ENCODE measurements at regions not wholly inside any gene's neighbourhood (a gene's known extent, or its start where the extent isn't known, plus 50 kb on each side); places are given as distances from the start of the nearest gene placed in this dataset.
"Not testable (repeated sequence)": the region's sequence is repeated elsewhere in the genome, so short reads cannot be mapped to it uniquely, and the experiment has no call there.

DNA sequence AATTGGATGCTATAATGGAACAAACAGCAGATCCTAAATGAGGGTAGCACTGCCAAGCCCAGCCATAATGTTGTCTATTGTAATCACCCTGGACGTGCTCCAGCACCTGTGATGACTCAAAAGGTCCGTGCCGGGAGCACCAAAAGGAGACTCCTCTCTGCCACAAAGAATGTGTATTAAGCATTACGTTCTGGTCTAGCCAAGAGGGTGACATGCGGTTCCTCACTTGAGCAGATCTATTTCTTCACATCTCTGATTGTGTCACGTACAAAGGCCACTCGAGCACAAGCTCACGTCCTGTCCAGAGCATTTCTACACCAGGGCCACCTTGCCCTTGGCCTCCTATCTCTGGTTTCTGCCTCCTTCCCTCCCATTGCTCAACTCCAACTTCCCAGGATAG lies 219.9 kb upstream of the IRS2 start:
- no peak for DNase-seq

DNA sequence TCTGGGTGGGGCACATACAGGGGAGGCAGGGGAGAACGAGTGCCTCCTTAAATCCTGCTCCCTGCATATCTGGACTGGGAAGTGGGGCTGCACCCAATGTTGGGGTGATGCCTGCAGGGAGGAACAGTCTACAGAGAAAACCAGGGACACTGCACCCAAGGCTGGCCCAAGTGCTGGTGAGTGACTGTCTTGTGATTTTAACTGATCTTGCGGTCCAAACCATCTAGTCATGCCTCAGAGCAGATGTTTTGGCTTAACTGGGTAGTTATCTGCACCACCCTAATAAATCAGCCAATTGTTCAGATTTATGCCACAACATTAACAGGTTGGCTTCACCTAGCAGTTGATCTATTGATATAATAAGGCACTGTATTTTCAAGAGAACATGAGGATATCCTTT lies 219.2 kb upstream of the IRS2 start:
- no peak for DNase-seq

DNA sequence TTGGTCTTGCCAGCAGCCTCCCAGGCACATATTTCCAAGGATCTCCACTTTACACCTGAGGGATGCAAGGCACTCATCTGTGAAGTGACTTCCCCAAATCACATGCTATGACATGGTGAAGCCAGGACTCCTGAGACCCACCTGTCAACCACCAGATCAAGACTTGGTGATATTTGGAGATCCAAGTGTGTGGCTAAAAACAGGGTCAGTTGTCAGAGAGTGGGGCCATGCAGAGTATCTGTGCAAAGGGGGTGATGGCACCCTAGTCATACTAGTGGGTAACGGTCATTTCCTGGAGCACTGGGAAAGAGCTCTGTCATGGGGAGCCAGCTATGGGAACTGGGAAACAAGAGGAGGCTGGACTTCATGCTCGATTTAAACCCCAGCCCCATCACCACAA lies 218.4 kb upstream of the IRS2 start:
- no peak for DNase-seq

DNA sequence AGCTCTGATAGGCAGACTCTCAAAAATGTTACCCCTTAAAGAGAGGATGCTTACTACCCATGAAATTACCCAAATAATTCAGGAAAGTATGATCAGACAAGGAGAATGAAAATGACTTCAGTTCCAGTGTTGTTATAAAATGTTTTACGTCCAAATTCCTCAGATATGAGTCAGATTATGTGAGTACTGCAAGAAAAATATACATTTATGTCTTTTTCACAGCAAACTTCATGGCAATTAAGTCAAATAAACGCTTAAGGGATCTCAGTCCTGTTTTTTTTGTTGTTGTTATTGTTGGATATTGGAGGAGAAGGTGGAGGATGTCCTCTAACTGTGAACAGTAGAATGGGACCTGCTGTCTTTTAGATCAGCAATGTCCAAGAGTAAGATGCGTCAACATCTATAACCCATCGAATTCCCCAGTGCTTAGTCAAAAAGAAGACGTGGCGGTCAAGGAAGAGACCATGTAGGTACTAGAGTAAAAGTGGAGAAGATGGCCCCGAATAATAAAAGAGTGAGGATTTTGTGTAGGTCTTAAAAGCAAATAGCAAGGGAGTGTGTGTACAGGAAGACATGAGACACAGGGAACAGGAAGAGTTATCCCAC lies 215.4 kb upstream of the IRS2 start:
- no peak for DNase-seq

DNA sequence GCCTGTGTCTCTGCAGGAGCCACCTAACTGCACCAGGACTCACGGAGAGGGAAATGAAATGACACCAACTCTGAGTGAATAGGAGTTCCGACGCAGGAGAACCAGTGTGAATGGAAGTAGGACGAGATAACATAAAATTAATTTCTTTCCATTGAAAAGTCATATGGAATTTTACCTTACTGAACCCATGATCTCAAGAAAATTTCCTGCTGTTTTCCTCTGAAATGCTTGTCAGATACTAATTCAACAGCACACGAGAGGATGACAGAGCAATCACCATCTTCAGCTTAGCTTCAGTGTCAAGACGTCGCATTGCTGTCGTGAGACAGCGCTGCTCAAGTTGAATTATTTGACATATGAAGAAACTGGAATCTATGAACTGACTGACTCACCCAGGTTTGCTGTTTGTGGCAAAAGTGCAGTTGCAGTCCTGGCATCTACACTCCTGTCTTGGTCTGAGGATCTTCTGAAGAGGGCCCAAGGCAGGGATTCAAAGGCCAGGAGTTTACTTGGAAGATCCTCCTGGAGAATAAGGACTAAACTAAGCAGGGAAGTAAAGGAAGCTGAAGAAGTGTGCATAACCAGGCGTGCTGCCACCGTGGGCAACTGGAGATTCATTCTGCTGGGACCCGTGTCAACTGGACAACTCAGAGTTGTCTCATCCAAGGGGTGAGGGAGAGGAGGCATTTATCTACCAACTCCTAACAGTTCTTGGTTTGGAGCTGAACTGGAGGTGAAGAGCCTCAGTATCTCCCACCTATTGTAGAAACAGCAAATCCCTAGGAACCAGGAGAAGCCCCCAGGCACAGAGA lies 214.4 kb upstream of the IRS2 start:
- DNase-seq = no peak

DNA sequence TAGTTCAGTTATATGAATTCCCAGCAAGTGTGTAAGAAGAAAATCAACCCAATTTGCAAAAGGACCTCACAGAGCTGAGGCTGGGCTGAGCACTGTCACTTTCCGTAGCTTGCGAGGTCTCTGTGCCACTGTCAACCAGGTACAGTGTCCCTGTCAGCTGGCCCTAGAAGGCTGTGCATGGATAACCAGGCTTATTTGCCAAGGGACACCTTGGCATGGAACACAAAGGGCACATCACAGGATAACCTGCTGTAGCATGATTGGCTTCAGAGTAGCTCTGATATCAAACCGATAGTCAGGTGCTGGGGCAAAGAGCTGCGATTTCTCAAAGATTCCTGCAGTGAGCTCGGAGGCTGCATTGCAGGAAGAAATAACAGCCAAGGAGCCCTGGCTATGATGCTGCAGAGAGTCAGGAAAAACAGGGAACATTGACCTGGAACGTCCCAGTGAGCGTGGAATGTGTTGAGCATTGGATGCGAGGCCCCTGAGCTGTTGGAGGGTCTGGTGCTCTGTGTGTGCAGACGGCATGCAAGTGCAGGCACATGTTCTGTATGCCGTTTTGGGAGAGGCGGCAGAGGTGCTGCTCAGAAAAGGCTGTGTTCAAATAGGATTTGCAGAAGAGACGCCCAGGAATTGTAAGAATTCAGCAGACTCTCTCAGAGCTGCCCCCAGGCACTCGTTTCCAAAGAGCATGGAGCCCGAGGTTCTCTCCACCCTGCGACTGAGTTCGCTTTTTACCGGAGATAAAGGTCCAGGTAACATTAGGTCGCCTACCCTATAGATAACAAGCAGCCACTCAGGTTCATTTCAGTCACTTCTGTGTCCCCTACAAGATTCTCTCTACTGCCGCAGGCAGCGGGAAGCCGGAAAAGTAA lies 213.5 kb upstream of the IRS2 start:
- DNase-seq = no peak

DNA sequence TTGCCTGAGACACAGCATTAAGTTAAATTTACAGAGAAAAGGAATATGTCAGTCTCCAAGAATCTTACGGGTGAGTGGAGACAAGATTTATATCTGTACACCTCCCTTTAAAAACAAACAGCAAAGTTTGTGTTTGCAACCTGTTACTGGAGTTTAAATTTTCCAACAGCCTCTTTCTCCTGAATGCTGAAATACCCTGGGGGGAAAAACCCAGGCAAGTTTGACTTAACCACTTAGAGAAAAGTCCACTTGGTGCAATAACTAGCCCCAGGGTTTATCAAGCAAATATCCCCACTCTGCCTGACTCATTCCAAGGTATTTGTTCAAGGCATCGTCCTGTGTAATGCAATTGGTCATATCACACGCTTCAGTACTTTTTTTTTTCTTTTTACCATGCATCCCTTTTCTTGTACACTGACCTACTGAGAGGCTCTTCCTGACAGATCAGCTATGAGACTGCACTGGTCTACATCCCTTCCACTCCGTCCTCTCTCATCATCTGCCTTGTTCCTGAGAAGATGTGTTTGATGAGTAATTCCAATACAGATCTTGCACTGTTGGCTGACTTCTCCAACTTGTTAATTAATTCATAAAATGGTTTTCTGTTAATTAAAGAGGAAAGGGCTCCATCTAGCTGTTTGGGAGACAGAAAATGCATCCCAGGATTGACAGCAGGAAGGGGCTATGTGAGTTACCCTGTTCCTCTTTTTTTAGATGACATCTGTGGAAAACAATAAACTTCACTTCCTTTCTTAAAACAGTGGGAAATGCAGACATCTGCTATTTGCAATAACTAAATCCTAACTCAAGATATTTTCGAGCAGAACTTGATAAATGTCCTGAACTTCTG lies 212.5 kb upstream of the IRS2 start:
- no peak for DNase-seq

DNA sequence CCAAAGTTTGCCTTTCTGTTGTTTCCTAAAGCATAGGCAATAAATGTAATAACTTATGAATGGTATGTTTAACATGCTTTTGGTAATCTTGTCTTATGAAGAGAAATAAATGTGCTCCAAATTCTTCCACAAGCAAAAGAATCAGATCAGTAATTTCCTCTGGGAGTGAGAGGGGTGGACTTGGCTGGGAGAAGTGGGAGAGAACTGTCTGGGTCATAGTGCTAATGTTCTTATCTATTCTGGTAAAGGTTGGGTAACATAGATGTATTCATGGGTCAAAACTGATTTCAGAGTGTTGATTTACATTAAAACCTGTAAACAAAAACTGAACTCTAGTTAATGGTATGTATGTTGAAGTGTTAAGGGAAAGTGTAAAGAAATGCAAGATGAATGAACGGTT lies 211.7 kb upstream of the IRS2 start:
- DNase-seq = no peak

DNA sequence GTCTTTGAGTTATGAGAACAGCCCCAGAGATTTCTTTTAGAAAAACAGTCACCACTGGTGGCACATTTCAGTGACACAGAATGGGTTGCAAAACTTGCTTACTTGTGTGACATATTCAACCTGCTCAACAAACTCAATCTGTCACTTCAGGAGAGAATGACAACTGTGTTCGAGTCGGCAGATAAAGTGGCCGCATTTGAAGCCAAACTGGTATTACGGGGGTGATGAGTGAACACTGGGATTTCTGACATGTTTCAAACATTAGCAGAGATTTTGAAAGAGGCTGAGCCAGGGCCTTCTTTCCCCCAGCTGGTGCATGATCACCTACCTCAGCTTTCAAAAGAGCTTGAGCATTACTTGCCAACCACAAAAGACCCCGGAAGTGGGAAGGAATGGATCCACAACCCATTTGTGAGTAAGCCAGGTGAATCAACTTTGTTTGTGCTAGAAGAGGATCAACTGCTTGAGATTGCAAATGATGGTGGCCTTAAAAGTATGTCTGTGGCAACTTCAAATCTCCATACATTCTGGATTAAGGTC lies 210.7 kb upstream of the IRS2 start:
- DNase-seq = not testable (repeated sequence)

DNA sequence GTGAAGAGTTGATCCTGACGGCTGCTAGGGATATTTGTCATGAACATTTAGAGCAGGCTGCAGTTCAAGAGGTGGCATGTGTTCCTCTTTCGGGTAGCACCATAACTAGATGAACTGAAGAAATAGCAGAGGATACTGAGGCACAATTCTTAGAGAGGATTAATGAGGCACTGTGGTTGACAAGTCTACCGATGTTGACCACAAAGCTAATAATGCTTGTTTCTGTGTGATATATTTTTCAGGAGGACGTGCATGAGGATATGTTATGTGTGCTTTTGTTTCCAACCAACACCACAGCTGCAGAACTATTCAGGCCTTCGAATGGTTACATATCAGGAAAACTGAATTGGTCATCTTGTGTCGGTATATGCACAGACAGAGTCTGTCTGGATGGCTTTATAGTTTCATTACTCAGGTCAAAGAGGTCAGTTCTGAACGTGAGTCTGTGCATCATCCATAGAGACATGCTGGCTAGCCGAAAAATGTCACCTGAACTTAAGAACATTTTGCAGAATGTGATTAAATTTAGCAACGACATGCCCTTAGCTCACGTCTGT lies 210.1 kb upstream of the IRS2 start:
- no peak for DNase-seq

DNA sequence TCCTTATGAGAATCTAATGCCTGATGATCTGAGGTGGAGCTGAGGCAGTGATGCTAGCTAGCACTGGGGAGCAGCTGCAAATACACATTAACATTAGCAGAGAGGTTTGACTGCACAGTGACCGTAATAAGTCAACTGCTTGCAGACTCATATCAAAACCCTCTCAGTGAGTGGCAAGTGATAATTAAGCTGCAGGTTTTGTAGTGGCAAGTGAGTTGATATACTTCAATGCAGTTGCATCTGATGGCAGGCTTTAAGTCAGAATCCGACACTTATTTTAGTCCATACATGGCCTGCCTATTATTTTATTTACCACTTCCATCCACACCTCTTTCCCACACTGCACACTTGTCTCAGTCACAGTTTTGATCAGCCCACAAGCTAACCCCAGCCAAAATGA lies 209.2 kb upstream of the IRS2 start:
- no peak for DNase-seq

DNA sequence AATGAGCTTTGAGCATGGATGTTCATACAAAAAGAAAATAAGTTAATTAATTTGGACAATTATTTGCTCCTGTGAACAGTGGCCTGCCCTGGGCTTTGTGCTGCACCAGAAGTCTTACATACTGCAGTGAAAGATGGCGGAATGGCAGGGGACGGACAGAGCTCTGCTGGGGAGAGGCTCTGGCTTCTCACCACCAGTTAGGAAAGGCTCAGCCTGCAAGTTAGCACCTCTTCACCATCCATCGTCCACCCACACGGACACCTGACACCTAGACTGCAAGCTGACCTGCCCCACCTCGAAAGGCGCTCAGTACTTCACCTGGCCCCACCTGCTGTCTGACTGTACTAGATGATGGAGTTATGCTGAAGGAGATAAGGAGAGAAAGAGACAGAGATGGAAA lies 203.9 kb upstream of the IRS2 start:
- no peak for DNase-seq

DNA sequence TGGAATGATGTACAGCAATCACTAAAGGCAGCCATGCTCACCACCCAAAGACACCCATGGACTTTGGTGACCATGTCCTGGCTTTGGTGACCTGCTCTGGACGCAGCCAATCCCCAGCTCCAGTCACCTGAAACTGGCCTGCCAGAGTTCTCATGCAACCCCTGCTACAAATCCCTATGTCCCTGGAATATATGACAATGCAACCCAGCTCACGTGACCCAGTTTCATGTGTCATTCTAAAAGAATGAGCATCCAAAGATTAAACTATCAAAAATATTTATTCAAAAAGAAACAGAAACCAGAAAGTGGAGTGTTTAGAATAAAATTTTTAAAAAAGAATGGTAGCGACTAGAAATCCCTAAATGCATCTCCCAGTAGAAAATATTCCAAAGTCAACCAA lies 203.3 kb upstream of the IRS2 start:
- no peak for DNase-seq

DNA sequence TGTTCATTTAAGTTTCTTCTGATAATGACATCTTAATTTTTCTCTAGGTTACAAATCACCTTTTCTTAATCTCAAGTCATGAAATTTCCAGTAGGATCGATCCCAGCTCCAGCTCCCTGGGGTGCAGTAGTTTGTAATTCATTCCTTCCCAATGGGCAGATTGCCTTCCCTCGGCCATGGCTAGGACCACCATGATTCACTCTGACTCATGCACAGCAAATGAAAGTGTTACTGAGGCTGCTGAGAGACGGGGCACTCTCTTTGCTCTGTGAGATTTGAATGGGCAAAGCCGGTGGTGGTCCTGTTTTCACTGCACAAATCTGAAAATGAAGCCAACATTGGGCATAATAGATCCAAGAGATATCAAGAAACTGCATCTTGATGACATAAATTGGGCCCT lies 202.8 kb upstream of the IRS2 start:
- DNase-seq = no peak

DNA sequence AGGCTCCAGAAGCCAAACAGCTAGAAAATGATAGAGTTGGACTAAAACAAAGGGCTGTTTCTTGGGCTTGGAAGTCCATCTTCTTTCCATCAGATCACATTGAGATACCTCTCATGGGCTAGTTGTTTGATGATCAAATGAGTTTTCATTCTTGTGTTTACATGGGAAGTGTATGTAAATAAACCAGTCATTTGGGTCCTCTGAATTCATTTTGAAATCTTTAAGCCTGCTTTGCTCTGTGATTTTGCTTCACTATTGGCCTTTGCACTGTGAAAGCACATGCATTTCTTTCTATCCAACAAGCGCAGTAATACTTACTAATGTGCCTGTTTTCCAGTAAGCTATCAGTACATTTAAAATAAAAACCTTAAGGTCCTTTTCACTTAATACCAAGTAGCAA lies 200.5 kb upstream of the IRS2 start:
- no peak for DNase-seq

DNA sequence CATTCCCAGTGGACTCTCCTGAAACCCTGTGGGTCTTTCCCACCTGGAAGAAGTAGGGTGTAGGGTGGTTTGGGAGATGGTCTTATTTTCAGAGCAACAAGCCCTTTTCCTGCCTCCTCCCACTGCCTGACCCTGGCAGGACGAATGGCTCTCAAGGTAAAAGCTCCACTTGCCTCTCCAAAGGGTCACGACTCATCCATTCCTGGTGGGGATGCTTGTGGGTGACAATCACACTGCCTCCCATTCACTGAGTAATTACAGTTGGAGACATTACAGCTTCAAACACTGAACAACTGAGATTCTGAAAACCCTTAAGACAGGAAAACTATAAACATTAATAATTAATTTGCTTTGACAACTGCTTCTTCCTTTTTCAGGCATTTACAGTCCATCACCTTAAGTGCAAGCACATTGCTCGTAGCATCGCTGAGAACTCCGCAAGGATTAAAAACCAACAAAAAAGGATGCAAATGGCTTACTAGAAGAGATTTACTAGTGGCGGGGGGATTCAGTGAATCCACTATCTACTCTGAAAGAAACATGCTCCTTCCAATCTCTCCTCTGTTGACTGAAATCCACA lies 199.6 kb upstream of the IRS2 start:
- no peak for DNase-seq

DNA sequence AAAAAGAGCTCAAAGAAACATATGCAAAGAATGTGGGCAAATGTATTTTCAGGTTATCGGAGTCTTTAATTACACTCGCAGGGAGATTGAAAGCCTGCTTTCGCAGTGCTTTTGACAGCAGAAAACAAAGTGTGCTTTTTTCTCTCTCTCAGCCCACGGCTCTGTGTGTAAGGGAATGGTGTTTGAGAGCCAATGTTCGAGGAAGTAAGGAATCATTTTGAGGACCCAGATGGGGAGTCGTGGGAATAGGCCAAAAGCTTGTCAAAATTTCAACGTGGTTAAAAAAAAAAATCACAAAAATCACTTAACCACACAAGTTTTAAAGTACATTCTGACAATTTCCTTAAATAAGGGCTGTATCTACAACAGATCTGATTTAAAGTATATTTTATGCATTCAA lies 197.1 kb upstream of the IRS2 start:
- no peak for DNase-seq

DNA sequence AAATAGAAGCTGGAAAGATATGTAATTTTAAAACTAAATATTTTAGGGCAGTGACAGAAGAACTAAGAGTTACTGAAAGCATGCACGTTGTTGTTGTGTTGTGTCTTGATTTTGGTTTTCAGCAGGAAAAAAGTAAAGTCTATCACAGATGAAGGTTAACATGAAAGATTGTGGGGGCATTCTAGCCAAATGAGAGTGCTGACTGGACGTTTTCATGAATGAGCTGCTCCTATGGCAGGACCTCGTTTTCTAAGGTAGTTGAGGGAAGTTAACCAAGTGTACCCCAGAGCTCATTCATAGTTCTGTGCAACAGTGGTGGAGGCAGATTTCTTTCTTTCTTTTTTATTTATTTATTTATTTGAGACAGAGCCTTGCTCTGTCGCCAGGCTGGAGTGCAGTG lies 194.6 kb upstream of the IRS2 start:
- no peak for DNase-seq

DNA sequence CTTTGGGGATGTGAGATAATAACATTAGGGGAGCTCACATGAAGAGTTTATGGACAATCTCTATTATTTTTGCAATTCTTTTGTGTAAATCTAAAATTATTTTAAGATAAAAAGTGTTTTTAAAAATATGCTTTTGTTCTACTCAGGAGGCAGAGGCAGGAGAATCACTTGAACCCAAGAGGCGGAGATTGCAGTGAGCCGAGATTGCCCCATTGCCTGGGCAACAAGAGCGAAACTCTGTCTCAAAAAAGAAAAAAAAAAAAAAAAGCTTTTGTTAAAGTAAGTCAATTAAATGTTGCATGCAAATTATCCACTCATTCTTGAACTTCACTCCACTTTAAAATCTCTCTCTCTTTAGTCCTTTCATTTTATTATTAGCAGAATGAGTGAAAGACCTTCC lies 193.3 kb upstream of the IRS2 start:
- not testable (repeated sequence) for DNase-seq

DNA sequence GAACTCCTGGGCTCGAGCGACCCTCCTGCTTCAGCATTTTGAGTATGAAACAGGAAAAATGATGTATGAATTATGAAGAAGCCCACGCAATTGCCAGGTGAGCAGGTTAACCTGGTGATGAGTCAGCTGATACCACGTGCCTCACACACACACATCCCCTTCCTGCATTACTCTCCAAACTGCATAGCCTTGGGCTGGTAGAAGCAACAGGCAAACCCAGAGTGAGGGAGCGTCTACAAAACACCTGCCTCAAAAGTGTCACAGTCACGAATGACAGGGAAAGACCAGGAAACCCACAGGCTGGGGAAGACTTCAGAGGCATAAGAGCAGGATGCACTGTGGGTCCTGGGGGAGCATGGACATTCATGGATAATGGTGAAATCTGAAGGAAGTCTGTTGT lies 192.8 kb upstream of the IRS2 start:
- no peak for DNase-seq

DNA sequence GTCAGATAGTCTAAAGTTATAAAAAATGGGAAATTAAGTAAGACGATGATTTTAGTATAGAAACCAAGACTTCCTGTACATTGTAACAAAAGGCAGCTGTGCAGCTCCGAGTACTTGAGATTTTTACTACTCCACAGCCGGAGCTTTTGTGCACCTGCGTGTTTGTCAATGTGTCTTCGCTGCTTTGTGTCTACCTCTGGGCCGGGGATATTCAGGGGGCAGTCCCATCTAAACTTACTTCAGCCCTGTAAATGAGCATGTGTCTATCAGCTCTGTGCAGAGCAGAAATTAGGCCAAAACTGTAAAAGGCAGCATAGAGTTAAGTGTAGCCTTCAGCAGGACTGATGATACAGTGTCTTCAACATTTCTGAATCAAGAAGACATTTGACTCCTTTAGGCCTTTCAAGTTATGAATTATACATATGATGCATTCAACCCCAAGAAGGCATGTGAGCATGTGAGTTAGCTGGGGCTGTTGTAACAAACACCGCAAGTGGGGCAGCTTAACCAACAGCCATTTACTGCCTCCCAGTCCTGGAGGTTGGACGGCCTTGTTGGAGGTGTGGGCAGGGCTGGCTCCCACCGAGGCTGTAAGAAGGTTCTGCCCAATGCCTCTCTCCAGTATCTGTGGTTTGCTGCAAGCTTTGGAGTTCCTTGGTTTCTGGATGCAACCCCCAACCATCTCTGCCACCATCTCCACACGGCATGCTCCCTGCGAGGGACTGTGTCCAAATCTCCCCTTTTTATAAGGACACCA lies 191.0 kb upstream of the IRS2 start:
- DNase-seq = no peak

All from NCI-H1436 (cell line).